Stimulated activated CD4-positive, alpha-beta T cell treated with anti-CD3 and anti-CD28 coated beads, Interleukin-12 subunit alpha, Interleukin-12 subunit beta, amount 100 ng/mL, for 24 hours (primary cell): ENCODE measurements at regions not wholly inside any gene's neighbourhood (a gene's known extent, or its start where the extent isn't known, plus 50 kb on each side); places are given as distances from the start of the nearest gene placed in this dataset.

Source experiments
- DNase-seq, 2 experiments: peaks; one replicate each; pipeline ENCODE4 v3.0.0-alpha.2; 2020; ENCODE audit warnings: low read depth in 2 of 2

DNA sequence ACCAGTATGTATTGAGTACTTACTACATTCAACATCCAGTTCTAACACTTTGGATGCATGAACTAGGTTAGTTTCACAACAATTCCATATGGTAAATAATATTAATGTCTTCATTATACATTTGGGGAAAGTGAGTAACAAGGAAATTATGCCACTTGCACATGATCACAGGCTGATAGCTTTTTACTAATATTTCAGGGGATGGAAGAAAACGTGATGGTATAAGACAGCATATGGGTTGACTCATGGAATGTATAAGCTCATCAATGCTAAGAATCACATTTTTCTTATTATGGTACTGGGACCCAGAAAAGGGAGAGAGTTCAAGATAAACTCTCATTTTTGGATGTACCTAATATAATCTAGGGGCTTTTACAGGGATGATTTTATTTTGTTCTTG, 188.7 kb downstream of the MIAT start:
- DNase-seq = no peak

DNA sequence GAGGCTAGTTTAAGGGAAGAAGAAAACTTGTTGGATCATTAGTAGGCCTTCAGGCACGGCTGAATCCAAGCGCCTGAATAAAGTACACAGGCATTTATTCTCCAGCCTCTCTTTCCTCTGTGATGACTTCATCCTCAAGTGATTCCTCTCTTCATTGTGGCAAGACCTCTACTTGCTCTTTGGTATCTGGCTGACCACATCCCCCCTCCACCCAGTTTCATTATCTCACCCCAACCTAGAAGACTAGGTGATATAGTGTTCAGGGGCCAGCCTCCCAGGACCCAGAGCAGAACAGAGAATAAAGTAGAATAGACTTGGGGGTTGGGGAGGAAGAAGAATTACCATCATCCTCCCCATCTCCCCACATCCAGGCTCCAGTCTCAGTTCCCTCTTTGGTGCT, 189.3 kb downstream of the MIAT start:
- no peak for DNase-seq

DNA sequence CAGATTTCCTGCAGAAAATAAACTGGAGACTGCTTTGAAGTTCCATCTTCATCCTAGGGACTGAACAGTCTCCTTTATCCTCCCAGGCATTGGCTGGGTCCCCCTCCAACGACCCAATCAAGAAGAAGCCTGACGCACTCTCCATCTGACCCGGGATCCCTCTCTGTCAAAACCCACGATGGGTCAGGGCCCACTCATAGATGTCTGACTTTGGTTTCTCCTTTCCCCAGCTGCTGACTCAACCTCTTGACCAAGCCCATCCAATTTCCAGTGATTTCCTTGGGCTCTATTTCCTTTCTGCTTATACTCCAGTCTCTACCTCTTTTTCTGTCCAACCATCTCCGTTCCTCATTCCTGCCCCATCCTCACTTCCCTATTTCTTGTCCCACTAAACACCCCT, 189.7 kb downstream of the MIAT start:
- DNase-seq = no peak

DNA sequence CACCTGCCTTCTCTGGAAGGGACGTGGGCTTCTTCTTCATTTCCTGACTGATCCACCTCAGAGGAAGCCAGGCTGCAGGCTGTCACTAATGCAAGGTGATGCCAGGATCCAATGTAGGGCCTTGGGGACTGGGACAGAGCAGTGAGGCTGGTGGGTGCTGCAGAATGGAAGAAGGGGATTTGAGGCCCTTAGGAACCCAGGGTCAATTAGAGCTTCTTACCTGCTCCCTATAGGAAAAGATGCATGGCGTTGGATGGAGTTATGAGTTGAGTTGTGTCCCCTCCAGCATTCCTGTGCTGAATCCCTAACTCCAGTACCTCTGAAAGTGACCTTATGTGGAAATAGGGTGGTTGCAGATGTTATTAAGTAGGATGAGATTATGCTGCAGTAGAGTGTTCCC, 190.4 kb downstream of the MIAT start:
- DNase-seq = no peak

DNA sequence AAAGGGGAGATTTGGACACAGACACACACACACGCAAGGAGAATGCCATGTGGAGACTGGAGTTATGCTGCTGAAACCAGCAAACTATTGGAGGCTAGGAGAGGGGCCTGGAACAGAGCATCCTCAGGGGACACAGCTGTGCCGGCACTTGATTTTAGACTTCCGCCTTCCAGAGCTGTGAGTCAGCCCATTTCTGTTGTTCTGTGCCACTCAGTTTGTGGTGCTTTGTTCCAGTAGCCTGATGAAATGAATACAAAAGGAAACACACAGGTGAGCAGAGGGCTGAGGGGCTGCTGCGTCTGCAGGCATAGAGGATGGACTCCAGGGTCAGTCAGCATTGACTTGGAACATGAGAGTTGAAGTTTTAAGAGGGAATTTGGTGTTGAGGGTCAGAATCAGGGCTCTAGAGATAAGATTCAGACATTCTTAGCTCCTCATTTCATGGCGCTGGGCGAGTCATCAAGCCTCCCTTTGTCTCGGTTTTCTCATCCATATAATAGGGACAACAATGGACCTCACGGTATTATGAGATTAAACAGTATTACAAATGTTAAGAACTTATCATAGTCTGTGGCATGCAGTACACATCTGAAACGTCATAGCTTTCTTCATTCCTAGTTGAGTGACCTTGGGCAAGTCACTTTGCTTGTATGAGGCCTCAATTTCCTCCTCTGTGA, 191.0 kb downstream of the MIAT start:
- no peak for DNase-seq

DNA sequence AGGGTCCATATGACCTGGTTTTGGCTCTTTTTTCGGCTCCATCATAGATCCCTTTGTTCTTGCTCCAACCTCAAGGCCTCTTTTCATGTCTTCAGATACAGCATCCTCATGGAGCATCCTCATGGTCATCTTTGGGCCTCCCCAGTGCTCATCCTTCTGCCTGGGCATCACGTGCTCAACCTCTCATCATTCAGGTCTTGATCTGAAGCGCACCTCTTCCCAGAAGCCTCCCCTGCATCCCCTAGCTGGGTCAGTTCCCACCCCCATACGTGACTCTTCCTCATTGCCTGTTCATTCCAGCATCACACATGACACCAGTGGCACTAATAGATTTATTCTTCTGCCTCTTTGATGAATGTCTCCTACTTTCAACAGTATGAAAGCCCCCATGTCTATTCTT, 192.2 kb downstream of the MIAT start:
- no peak for DNase-seq

DNA sequence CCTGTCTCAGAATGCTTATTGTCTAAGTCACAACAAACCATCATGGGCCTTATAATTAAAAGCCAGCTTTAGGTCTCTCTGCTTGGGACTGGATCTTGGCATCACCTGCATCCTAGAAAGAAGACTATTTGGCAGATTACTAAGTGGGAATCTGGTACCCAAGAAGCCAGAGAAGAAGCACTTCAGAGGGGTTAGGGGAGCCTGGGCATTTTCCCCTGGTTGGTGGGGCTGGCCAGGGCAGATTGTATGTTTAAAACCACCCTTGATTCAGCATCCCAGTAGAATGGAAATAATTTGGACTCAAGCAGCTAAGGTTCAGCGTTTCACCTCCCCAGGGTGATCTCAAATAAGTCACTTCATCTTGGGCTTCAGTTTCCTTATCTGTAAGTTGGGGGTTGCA, 193.7 kb downstream of the MIAT start:
- no peak for DNase-seq

DNA sequence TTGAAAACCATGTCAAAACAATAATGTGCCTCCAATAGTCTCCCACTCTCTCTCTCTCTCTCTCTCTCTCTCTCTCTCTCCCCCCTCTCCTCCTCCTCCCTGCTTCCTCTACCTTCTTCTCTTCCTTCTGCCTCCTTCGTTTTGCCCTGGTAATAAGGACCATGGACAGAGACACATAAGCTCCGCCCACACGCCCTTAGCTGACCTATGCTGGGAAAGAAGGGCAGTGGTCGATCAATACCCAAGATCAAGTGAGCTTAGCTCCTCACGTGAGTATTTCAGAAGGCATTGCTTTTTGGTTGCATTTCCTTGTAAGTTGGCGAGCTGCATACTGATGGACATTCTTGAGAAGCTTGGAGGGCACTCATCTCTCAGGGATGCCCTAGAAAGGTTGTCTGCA, 194.8 kb downstream of the MIAT start:
- DNase-seq = no peak

DNA sequence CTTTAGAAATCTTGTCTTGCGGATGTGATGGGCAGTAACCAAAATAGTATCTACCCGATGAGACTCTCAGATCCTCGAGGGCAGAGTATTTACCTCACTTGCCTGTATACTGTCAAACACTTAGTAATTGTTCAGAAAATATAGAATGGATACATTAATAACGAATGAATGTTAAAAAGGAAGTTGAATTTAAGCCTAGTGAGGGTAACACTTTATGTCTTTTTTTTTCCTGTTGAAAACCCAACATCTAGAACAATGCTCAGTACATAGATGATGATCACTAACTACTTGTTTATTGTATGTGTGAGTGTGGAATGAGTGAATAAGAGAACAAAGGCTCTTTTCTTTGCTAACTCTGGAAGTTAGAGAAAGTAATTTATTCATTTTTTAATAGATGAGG, 195.7 kb downstream of the MIAT start:
- no peak for DNase-seq

DNA sequence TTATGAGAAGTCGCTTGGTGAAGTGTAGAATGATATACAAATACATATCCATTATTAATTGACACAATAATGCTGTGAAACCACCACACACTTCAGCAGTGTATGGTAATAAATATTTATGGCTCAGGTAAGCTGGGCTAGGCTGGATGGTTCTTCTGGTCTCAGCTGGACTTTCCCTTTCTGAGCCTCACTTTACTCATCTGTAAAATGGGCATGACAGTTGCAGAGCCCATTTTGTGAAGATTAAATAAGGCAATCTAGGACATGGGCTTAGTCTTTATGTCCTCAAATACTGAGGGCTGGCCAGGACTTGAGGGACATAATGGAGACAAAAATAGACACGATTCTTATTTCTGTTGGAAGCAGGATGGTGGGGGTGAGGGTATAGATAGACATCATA, 196.1 kb downstream of the MIAT start:
- no peak for DNase-seq

DNA sequence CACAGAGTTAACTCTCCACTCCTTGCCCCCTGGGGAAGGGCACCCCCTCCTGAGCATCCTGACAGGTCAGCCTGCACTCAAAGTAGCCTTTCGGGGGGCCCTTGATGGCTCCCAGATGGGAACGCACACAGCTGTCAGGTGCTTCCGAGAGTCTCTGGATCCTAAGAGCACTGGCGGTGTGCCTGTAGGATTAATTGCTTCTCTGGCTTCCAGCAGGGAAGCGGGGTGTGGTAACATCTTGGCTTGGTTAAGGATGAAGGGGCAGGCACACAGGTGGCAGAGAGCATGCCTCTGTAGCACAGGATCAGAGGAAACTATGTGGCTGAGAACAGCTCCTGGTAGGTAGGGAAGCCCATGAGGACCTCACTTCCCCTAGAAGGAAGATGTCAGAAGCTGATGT, 199.8 kb downstream of the MIAT start:
- DNase-seq = no peak

DNA sequence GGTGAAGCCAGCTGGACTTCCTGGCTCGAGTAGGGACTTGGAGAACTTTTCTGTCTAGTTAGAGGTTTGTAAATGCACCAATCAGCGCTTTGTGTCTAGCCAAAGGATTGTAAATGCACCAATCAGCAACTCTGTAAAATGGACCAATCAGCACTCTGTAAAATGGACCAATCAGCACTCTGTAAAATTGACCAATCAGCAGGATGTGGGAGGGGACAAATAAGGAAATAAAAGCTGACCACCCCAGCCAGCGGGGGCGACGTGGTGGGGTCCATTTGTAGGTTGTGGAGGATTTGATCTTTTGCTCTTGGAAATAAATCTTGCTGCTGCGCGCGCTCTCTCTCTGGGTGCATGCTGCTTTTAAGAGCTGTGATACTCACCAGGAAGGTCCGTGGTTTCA, 202.9 kb downstream of the MIAT start:
- DNase-seq = no peak

DNA sequence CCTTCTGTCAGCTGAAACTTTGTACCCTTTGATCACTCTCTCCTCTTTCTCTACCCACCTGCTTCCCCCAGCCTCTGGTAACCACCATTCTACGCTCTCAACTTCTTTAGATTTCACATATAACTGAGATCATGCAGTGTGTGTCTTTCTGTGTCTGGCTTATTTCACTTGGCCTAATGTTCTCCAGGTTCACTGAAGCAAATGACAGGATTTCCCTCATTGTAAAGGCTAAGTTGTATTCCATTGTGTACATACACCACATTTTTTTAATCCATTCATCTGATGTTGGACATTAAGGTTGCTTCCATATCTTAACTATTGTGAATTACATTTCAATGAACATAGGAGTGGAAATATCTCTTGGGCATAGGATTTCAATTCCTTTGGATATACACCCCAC, 207.6 kb downstream of the MIAT start:
- DNase-seq = no peak

DNA sequence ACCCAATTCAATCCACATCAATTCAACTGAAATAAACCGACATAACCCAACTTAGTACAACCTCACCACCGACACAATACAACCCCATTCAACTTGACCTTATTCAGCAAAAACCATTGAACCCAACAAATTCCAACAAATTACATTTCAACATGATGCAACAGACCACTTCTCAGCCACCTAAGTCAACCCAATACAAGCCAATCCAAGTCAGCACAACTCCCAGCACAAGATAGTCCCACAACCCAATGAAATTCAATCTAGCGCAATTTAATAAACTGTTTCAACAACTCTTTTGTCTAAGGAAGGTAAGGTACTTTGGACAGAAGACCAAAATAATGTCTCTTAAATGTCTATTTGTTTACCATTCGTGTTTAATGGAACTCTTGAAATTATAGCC, 226.0 kb downstream of the MIAT start:
- no peak for DNase-seq

DNA sequence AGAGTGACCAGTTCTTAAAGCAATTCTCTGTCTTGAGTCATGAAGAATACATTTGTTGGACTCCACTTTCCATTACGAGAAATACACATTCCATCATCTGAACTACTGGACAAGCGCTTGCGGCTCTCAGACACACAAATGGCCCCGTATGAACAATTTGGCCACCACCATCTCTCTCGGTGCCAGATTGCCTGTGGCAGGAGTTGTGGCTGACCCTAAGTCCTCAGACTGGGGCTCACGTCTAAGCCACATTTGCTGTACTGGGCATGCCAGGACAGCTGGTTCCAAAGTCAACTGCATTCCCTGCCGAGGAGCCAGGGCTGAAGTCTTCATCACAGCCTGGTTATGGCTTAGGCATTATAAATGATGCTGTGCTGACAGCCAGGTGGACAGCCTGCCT, 227.5 kb downstream of the MIAT start:
- no peak for DNase-seq

DNA sequence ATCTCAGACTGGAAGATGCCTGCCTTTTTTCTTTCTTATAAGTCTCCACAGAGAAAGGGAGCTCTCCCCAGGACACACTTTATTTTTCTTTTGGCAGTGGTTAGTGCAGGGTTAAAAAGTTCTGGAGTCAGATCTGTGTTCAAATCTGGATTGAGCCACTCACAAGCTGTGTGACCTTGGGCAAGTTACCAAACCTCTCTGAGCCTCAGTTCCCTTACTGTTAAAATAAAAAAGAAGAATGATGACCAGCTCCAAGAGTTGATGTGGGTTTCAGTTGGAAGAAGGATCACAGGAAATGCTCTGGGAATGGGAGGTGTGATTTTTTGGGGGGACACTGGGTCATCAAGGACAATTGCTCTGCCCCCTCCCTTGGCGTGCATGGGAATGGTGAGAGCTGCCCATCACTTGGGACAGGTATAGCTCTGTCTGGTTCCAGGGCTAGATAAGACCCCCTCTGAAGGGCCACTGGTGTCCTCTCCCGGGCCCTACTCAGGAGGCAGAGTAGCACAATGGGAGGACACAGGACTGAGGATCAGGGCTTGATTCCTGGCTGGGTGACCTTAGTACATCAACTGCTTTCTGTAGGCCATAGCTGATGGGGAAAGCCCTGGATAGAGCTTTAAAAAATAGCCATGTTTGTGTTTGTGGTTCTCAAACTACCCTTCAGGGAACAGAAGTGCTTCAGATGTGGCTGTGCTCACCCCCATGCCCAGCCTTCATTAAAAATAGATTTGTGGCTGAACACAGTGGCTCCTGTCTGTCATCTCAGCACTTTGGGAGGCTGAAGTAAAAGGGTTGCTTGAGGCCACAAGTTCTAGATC, 228.3 kb downstream of the MIAT start:
- no peak for DNase-seq

DNA sequence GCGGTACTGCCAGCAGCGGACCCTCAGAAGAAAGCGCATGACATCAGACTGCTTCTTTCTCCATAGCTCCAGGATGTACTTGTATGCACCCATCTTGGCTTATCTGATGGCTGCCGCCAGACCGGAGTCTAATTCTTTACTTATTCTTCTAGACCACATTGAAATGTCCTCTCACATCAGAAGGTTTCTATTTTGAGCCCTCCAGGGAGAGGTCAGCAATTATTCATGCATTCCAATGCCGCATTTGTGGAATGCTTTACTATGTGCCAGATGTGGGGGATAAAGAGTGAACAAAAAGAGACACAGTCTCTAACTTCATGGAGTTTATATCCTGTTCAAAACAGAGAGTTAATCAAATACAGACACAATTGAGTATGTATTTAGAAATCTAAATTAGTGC, 230.1 kb downstream of the MIAT start:
- DNase-seq = no peak

DNA sequence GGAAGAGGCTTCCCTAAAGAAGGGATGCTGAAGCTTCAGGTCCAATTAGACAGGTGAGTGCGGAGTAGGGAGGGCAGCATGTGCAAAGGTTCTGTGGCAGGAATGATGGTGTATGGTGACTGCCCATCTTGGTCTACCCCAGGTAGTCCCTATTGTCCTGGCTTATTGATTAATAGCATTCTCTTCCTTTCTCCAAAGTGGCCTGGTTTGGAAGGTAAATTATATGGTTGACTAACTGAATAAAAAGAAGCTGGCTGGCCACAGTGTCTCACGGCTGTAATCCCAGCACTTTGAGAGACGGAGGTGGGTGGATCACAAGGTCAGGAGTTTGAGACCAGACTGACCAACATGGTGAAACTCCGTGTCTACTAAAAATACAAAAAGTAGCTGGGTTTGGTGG, 230.5 kb downstream of the MIAT start:
- DNase-seq = no peak

DNA sequence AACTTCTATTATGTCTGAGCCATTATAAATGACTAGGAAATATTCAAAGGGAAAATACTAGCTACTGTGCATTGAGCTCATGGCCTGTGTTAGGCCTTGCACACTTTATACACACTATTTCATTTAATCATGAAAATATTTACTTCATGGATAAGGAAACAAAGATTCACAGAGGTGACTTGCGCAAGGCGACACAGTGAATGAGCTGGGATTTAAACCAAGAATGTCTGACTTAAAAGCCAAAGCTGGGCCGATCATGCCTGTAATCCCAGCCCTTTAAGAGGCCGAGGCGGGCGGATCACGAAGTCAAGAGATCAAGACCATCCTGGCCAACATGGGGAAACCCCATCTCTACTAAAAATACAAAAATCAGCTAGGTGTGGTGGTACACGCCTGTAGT, 231.5 kb downstream of the MIAT start:
- no peak for DNase-seq

DNA sequence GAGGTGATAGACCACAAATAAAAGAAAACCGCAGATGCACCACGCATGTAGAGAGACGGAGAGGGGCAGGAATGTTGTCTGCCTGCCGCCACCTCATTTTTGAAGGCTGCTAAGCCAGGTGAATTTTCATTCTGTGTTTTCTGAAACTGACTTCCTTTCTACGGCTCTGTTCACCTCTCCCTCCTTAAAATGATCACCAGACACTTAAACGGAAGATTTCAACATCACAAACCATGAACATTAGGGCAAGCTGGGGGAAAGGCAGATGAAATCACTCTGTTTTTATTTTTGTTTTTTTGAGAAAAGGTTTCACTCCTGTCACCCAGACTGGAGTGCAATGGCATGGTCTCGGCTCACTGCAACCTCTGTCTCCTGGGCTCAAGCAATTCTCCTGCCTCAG, 232.4 kb downstream of the MIAT start:
- no peak for DNase-seq

DNA sequence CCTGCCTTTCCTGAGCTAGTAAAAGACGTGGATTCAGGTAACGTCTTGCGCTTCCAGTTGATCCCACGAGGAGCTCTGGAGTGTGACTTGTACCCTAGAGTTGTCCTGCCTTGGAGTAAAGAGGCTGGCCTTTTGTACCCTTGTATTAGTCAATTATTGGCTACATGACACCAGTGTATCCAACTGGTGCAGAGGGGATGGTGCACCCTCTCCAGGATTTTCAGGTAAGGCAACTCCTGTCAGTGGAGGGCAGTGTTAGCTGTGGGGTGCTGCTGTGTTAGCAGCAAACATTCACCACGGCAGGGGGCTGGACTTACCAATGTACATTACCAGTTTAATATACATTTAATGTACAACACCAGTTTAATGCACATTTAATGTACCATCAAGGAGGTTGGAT, 233.5 kb downstream of the MIAT start:
- no peak for DNase-seq

DNA sequence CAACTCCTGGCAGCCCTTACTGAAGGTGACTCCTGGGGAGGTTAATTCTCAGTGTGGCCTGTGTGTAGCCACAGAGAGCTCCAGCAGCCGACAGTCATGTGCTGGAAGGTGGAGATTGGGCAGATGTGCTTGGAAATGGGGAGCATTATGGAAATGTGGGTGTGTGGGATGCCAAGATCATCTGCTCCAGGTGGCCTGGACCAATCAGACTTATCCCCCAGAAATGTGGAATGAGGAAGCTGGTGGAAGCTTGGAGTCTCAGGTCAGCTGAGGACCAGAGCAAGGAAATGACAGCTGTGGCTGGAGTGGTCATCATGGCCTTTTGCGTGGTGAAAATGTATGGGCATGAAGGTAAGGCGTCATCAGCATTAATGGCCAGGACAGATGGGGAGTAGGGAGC, 234.0 kb downstream of the MIAT start:
- no peak for DNase-seq

DNA sequence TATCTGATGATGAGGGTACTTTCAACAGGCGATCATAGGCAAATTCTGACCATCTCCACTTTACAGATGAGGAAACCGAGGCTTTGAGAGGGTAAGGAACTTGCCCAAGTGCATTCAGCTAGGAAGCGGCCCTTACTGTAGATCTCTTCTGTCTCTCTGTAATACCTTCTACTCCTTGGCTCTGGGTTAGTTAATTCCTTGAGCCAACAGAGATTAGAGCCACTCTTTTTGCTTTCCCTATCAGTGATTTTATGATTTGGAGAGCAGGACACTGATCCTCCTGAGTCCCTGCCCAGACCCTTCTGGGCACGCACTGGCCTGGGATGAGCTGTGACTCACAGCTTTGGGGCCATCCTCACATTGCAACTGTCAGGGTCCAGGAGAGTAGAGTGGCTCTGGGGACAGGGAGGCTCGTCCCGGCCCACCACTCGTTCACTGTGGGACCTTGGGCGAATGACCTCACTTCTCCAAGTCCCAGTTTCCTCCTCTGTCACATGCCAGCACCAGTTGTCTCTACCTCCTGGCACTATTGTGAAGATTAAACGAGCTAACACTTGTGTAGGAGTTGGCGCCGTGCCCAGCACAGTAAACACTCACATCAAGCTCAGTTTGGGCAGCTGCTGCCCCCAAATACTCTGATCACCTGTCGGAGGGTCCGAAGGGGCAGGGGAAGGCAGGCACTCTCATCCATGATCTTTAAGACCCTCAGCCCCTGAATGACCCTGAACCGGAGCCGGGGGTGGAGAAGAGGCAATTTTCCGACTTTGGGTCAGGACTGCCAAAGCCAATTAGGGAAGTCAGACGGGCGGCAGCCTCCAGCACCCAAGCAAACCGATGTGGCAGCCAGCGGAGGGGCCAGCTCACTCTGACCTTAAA, 235.0 kb downstream of the MIAT start:
- no peak for DNase-seq
